Stimulated activated CD8-positive, alpha-beta memory T cell treated with anti-CD3 and anti-CD28 coated beads, Interleukin-4, amount 100 ng/mL, for 1 hour (primary cell): ENCODE measurements at regions not wholly inside any gene's neighbourhood (a gene's known extent, or its start where the extent isn't known, plus 50 kb on each side); places are given as distances from the start of the nearest gene placed in this dataset.
A peak's percentile ranks its signal among the peaks of the same experiment; 100 is the strongest.
"Not testable (repeated sequence)": the region's sequence is repeated elsewhere in the genome, so short reads cannot be mapped to it uniquely, and the experiment has no call there.

Experiments
- DNase-seq, 2 donors: peaks; one replicate each; pipeline ENCODE4 v3.0.0-alpha.2; 2020; ENCODE audit warnings: low read depth in 2 of 2, low spot score in 1 of 2

GRCh38 chr10:43843321-43844101, 194.8 kb upstream of the ZNF32 start:
- DNase-seq: no peak

GRCh38 chr10:43842496-43842895, 193.8 kb upstream of the ZNF32 start:
- DNase-seq: no peak

- DNase-seq: no peak
Observed at GRCh38 chr10:43842072-43842471, 193.4 kb upstream of the ZNF32 start.

DNA sequence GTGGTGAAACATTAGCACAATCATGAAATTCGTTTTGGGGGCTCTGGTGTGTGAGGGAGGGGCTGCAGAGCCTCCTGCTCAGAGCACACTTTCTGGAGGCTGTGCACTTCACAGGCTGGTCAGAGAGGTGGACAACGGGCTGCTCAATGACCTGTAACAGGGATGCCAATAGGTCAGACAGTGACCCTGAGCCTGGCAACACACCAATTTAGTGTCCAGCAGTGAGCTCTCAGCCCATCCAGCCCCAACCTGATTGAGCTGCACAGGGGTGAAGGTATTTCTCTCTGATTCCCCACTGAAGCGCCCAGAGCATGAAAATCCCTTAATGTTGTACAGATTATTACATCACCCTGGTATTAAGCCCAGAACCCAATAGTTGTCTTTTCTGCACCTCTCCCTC, 191.3 kb upstream of the ZNF32 start:
- DNase-seq: no peak

DNA sequence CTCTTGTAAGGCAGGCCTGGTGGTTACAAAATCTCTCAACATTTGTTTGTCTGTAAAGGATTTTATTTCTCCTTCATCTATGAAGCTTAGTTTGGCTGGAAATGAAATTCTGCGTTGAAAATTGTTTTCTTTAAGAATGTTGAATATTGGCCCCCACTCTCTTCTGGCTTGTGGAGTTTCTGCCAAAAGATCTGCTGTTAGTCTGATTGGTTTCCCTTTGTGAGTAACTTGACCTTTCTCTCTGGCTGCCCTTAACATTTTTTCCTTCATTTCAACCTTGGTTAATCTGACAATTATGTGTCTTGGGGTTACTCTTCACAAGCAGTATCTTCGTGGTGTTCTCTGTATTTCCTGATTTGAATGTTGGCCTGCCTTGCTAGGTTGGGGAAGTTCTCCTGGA, 186.1 kb upstream of the ZNF32 start:
- DNase-seq: not testable (repeated sequence)

DNA sequence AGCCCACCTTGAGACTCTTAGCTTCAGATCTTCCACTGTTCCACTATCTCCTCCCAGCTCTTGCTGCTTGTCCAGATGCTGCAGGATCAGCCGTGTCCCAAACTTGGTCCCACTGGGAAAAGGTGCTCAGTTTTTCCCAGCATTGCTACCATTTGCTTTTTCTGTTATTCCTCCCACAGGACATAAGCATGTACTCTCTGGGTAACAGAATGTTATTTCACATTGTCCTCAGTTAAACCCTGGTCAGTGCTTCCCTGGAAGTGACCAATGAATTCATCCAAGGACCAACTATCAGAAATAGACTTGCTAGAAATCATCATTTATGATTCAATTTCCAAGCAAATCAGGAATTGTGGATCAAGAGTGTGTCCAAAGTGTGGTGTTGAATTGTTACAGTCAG, 179.2 kb upstream of the ZNF32 start:
- DNase-seq: no peak

GRCh38 chr10:43825984-43826383, 177.3 kb upstream of the ZNF32 start:
- no peak for DNase-seq

DNA sequence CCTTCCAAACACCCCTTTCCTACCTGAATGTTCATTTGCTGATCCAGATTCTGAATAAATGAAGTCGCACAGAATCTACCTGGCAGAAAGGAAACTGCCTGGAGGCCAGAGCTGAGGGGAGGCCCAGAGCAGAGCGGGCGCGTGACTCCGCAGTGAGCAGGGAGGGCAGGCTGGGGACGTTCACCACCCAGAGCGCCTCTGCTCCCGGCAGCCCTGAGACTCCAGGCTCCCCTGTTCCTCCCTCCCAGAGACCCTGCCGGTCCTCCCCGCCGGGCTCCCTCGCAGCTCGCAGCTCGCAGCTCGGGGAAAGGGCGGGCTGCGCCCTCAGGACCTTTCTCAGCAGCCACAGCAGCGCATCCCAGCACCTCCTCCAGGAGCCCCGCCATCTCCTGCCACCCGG, 176.7 kb upstream of the ZNF32 start:
- DNase-seq: no peak

- DNase-seq: no peak
Observed at GRCh38 chr10:43824934-43825333, 176.3 kb upstream of the ZNF32 start.

DNA sequence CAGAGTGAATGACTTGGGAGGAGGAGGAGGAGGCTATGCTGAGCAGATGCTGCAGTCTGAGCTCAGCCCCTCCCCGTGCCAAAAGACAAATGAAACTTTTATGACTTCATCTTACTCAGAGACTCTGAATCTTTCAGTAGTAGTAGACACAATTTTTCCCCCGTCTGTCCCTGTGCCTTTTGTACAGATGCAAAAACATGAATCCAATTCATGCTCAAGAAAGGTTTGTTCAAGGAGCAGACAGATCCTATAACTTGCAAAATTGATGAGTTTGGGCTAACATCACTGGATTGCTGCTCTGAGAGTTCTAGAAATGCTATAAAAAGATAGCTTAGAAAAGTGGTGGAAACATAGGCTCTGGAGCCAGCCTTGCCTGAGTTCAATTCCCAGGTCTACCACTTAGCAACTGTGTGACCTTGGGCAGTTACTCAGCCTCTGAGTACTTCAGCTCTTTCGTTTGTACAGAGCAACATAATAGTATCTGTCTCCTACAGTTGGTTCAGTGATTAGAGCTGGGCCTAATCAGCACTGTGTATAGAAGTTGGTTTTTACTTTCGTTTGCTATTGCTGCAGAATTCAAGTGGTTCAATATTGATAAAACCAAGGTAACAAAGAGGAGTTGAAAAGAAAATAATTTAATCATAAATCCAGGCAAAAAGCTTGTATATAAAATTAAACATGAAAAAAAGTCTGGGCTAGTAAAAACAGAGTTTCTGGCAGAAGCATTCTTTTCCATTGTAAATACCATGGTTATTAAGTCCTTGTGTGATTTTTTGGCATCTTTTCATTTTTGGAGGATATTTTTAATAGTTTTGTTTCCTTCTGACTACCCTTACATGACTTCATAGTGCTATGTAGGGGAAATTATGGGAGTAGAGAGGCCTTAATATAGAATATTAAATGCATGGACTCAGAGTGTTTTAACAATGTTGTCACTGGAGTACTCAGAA, 174.2 kb upstream of the ZNF32 start:
- no peak for DNase-seq

- no peak for DNase-seq
Observed at GRCh38 chr10:43821103-43821502, 172.4 kb upstream of the ZNF32 start.

DNA sequence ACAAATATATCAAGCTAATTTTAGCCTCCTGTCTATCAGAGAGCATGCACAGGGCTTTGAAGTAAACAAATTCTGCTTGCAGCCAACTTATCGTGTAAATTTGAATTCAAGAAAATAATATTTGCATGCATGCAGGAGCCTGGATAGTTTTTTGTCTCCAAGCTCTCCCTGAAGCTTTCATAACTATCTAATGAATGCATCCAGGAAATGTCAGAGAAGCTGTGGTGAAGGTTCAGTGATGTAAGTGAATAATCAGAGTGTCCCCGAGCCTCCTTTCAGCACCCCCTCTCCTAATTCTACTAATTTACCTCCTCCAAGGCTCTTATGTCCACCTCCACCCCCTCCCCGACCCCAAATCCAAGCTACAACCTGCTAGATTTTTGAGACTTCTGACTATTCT, 172.0 kb upstream of the ZNF32 start:
- DNase-seq: no peak

GRCh38 chr10:43819464-43820230, 171.0 kb upstream of the ZNF32 start:
- DNase-seq: no peak

DNA sequence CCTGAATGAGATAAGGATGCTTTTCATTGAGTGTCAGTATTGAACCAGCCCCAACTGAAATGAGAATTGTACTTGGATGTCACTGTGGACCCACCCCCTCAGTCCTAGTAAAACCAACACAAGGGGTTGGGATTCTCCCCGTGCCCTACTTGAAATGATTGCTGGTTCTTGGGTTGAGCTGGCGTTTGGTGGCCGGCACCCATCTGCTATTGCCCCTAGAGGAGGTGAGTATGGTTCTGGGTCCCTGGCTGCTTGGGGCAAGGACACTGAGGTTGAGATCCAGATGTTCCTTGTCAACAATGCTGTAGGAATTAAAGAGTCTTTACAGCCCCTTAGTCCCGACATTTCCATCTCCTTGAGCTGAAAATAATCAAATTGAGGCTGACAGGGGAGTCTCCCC, 170.0 kb upstream of the ZNF32 start:
- DNase-seq: no peak

DNA sequence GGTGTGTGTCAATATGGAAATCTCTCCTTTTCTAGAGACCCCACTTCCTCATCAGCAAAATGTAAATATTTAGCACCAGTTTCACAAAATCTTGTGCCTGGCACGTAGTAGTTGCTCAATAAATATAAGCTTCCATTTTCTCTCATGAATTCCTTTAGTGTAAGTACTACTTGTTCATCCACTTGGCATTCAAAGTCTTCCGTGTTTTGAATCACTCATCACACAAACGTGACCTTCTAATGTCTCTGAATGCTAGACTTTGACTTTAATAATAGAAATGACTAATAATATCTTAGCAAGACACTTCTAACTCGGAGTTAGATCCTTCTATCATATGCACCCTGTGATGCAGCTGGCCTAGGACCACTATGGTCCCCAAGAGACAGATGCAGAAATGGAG, 168.7 kb upstream of the ZNF32 start:
- DNase-seq: no peak

- DNase-seq: peak; percentile 48 to 53
Observed at GRCh38 chr10:43816351-43817321, 168.0 kb upstream of the ZNF32 start.

- no peak for DNase-seq
Observed at GRCh38 chr10:43815181-43815885, 166.7 kb upstream of the ZNF32 start.

DNA sequence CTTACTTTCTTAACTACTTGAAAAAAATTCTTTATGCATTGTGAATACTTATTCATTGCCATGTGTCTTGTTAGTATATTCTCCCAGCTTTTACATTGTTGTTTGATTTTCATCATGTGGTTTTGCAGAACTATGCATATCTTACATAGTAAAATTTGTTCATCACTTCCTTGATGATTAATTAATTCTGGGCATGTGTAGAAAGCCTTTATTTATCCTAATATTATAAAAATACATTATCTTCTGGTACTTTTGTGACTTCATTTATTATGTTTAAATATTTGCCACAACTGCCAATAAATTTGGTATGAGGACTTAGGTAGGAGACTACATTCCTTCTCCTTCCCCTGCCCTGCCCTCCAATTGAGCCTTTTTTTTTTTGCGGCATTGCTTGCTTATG, 166.0 kb upstream of the ZNF32 start:
- no peak for DNase-seq

DNA sequence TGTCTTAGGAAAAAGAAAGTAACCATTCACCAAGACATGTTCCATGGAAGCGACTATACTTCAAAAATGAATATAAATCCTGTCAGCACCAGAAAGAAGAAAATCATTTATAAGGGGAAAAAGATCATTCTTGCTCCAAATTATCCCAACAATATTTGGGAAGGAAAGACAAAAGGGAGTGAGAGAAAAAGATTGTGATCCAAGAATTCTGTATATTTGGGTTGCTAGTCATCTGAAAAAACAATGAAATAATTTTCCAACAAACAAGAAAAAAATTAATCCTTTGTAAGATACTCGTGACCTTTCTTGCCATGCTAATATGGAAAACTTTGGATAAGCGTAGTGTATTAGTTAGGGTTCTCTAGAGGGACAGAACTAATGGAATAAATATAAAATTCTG, 163.2 kb upstream of the ZNF32 start:
- DNase-seq: no peak
